Activated T-helper 17 cell treated with anti-CD3 and anti-CD28 coated beads, Interleukin-2, amount 50 U/mL, for 72 hours (primary cell): ENCODE measurements at regions not wholly inside any gene's neighbourhood (a gene's known extent, or its start where the extent isn't known, plus 50 kb on each side); places are given as distances from the start of the nearest gene placed in this dataset.
"Not testable (repeated sequence)": the region's sequence is repeated elsewhere in the genome, so short reads cannot be mapped to it uniquely, and the experiment has no call there.

Experiments used
- ATAC-seq: fragments of 150-1000 bp; cut with Tn5 transposase; replicated peaks from 2 replicates; pipeline ENCODE4 v1.10.0; 2021; ENCODE audit warnings: mild to moderate bottlenecking, moderate library complexity
- H3K27ac Mint-ChIP-seq: one replicate; pipeline ENCODE4 v1.8.0; 2022; ENCODE audit warnings: mixed read lengths
- H3K27me3 Mint-ChIP-seq: one replicate; pipeline ENCODE4 v1.8.0; 2022; ENCODE audit warnings: mixed read lengths
- H3K36me3 Mint-ChIP-seq: one replicate; pipeline ENCODE4 v1.8.0; 2022; ENCODE audit warnings: low read depth, mild to moderate bottlenecking, mixed read lengths
- H3K4me1 Mint-ChIP-seq: one replicate; pipeline ENCODE4 v1.8.0; 2022; ENCODE audit warnings: mixed read lengths
- H3K4me3 Mint-ChIP-seq: one replicate; pipeline ENCODE4 v1.8.0; 2022; ENCODE audit warnings: mild to moderate bottlenecking, mixed read lengths
- H3K9me3 Mint-ChIP-seq: one replicate; pipeline ENCODE4 v1.8.0; 2022; ENCODE audit warnings: mixed read lengths

DNA sequence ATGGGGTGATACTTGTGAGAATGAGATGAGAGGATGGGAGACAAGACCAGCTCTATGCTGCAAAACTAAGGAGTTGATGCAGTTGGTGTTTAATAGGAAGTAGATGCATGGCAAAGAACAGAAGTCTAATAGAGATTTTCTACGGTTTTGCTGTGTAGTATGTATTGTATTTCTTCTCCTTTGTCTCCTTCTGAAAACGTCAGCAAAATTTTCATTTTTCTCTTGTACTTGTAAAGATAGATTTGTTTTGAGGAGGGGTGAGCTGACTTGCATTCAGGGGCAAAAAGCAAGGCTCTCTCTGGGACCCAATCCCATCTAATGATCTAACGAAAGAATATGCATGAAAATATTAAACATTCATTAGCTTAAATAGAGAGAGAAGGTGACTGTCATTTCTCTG, 94.6 kb upstream of the NANOGP8 start:
- no peaks in the 10 kb centered on the region for H3K4me1 Mint-ChIP-seq
- H3K4me3 Mint-ChIP-seq = no peak overlapping the region
- no peak for ATAC-seq
- H3K36me3 Mint-ChIP-seq = no peaks in the 10 kb centered on the region
- H3K9me3 Mint-ChIP-seq = no peaks in the 10 kb centered on the region
- no peak overlapping the region for H3K27ac Mint-ChIP-seq
- H3K27me3 Mint-ChIP-seq = no peaks in the 10 kb centered on the region

DNA sequence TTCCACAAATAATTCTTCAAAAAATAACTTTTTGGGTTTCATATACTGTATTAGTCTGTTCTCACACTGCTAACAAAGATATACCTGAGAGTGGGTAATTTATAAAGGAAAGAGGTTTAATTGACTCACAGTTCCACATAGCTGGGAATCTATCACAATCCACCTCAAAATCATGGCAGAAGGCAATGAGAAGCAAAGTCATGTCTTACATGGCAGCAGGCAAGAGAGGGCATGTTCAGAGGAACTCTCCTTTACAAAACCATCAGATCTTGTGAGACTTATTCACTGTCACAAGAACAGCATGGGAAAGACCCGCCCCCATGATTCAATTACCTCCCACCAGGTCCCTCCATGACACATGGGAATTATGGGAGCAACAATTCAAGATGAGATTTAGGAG, 93.1 kb upstream of the NANOGP8 start:
- H3K9me3 Mint-ChIP-seq, ATAC-seq, H3K27ac Mint-ChIP-seq, H3K27me3 Mint-ChIP-seq, H3K36me3 Mint-ChIP-seq, H3K4me1 Mint-ChIP-seq, H3K4me3 Mint-ChIP-seq: not testable (repeated sequence)

DNA sequence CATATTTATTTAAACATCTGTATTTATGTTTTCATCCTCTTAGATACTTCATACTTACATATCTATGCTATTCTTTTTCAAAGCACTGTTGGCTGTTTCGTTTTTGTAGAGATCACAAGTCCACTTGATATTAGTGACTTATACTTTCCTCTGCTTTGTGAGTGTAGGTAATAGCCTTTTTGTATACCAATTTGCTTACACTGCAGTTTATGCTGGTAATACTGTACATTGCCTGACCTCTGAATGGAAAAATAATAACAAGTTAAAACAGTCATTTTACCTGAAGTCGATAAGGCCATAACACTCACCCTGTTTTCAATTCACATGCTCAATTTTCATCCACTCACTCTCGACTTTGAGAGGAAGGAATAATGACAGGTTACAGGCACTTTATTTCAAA, 89.9 kb upstream of the NANOGP8 start:
- H3K4me3 Mint-ChIP-seq = no peak overlapping the region
- H3K27me3 Mint-ChIP-seq = no peaks in the 10 kb centered on the region
- no peaks in the 10 kb centered on the region for H3K9me3 Mint-ChIP-seq
- H3K36me3 Mint-ChIP-seq = no peaks in the 10 kb centered on the region
- H3K27ac Mint-ChIP-seq = no peak overlapping the region
- H3K4me1 Mint-ChIP-seq = no peaks in the 10 kb centered on the region
- ATAC-seq = no peak

DNA sequence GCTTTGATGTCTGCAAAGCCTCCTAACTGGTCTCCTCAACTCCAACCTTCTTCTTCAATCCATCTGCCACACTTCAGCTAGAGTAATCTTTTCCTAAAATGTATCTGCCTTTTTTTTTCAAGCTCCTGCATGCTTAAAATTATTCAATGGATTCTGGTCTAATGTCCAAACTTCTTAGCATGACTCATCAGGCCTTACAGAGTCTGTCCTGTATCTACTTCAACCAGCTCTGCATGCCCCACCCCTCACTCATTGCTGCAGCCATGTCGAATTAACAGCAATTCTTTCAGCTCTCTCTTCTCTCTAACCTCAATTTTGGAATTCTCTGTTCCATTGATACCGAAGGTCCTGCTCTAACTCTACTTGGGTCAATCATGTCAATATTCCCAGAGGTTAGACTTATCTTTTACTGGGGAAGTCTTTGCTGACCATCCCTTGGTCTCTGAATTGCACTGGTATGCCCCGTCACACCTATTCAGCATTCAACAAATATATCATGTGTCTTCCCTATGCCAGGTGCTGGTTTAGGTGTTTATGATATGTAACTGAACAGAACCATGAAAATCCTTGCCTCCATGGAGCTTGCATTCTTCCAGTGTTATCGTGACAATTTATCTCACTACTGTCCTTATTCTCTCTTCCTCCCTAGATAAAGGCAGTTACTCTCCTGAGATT, 88.5 kb upstream of the NANOGP8 start:
- no peak overlapping the region for H3K4me3 Mint-ChIP-seq
- H3K27me3 Mint-ChIP-seq = no peaks in the 10 kb centered on the region
- no peak for ATAC-seq
- no peaks in the 10 kb centered on the region for H3K4me1 Mint-ChIP-seq
- H3K27ac Mint-ChIP-seq = no peak overlapping the region
- no peaks in the 10 kb centered on the region for H3K9me3 Mint-ChIP-seq
- no peaks in the 10 kb centered on the region for H3K36me3 Mint-ChIP-seq

DNA sequence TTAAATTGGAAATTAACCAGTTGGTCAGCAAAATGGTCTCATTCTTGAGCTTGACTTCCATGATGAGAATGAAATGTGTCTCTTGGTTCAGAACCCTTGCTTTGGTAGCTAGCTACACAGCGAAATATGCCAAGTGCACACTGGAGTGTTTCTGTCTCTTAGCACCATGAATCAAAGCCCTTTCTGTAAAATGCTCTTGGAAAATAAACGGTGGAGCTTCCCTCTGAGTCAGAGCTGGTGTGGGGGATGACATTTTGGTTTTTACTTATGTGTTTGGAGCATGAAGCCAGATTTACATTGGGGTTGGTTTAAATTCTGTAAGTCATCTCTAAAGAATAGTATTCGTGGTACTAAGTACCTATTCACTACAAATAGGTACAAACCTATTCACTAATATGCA, 85.1 kb upstream of the NANOGP8 start:
- Mint-ChIP-seq H3K27me3 (no peaks in the 10 kb centered on the region), H3K36me3 (no peaks in the 10 kb centered on the region)
- no peak for ATAC-seq

DNA sequence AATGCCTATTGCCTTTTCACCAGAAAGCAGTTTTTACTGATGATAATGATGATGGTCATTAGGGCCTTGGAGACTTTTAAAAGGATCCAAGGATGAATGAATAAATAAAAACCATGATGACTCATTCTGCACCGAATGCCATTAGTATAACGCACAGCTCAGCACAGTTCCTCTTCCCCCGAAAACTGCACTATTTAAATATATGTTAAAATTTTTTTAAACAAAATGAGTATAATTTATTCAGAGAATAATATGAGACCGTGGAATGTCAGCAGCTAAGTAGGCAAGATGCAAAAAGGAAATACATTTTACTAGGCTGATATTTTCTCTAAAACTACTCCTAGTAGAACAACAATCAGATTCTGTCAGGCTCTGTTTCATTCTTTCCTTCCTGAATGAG, 83.4 kb upstream of the NANOGP8 start:
- H3K27ac Mint-ChIP-seq = no peak overlapping the region

More for the DNA sequence above, 85.1 kb upstream of the NANOGP8 start:
- Mint-ChIP-seq H3K4me1 (no peaks in the 10 kb centered on the region), H3K4me3 (no peak overlapping the region), H3K27ac (no peak overlapping the region), H3K9me3 (no peaks in the 10 kb centered on the region)

DNA sequence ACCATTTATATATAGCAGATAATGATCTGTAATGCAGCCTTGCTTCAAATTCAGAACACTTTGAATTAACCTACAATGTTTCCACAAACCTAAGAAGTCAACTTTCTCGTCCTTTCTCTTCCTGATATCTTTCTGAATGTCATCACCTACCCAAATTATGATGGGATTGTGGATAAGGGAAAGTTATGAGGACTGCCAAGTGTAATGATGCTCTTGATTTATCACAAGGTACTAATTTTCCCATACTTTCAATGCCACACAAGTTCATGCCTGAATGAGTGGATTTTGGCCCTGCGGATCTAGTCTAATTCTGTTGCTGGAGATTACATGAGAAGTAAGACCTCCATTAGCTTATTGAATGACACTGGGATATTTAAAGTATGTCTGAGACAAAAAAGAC, 82.6 kb upstream of the NANOGP8 start:
- Mint-ChIP-seq H3K36me3 (no peaks in the 10 kb centered on the region), H3K4me3 (no peak overlapping the region), H3K4me1 (no peaks in the 10 kb centered on the region), H3K27me3 (no peaks in the 10 kb centered on the region), H3K27ac (no peak overlapping the region), H3K9me3 (no peaks in the 10 kb centered on the region)
- ATAC-seq = no peak

More for the DNA sequence above, 83.4 kb upstream of the NANOGP8 start:
- no peaks in the 10 kb centered on the region for H3K27me3 Mint-ChIP-seq
- no peak for ATAC-seq
- H3K36me3 Mint-ChIP-seq = no peaks in the 10 kb centered on the region
- H3K4me3 Mint-ChIP-seq = no peak overlapping the region
- no peaks in the 10 kb centered on the region for H3K9me3 Mint-ChIP-seq
- H3K4me1 Mint-ChIP-seq = no peaks in the 10 kb centered on the region

DNA sequence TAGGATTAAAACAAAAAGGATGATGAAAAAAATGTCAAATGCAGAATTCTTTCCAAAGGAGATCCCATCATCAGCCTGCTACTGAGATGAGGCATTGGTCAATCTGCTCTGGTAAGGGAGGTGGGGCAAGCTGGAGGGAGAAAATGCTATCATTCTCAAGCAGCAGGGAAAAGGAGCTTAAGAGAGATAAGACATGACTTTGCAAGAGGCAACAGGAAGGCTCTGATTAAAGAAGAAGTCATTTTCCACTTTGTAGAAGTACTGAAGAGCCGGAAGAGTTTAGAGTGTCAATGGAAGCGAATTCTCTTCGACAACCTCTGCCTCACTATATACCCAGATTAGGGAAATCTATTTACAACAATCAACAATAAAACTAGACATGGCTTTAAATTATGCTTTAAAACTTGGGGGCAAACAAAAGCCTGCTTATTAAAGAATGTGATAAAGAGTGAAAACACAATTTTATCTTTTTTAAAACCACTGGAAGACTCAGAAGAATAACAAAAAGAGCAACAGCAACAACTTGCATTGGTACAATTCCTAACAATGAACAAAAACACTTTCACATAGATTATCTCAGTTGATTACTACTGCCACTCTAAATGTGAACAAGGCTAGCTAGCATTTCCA, 81.8 kb upstream of the NANOGP8 start:
- ATAC-seq = no peak
- no peaks in the 10 kb centered on the region for H3K9me3 Mint-ChIP-seq
- H3K4me1 Mint-ChIP-seq = no peaks in the 10 kb centered on the region

DNA sequence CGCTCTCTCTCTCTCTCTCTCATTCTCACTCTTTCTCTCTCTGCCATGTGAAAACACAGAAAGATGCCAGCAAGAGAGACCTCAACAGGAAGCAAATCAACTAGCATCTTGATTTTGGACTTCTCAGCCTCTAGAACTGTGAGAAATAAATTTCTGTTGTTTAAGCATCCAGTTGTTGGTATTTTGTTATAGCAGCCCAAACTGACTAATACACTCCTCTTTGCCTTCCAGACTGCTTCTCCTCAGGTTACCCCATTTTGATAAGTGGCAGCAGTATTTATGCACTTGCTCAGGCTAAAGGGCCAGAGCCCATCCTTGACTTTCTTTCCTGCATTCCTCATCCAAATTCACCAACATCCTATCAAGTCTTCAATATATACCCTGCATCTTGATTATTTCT, 76.6 kb upstream of the NANOGP8 start:
- no peak overlapping the region for H3K4me3 Mint-ChIP-seq
- H3K27me3 Mint-ChIP-seq = no peaks in the 10 kb centered on the region

More for the DNA sequence above, 81.8 kb upstream of the NANOGP8 start:
- H3K4me3 Mint-ChIP-seq = no peak overlapping the region
- H3K27ac Mint-ChIP-seq = no peak overlapping the region
- H3K36me3 Mint-ChIP-seq = no peaks in the 10 kb centered on the region
- no peaks in the 10 kb centered on the region for H3K27me3 Mint-ChIP-seq

DNA sequence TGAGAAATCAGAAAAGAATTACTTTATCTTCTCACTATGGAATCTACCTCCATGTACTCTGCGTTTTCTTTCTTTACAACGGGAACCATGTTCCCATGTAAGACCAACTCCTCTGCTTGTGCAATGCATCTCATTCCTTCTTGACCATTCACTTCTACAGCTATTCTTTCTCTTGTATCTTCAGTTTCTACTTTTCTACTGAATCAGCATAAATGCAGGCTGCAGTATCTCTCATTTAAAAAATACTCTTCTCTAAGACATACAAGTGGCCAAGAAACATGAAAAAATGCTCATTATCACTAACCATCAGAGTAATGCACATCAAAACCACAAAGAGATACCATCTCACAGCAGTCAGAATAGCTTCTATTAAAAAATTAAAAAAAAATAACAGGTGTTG, 74.1 kb upstream of the NANOGP8 start:
- H3K36me3 Mint-ChIP-seq = no peaks in the 10 kb centered on the region
- no peaks in the 10 kb centered on the region for H3K9me3 Mint-ChIP-seq
- no peak overlapping the region for H3K4me3 Mint-ChIP-seq
- no peaks in the 10 kb centered on the region for H3K27me3 Mint-ChIP-seq
- no peak for ATAC-seq
- no peak overlapping the region for H3K27ac Mint-ChIP-seq
- no peaks in the 10 kb centered on the region for H3K4me1 Mint-ChIP-seq

More for the DNA sequence above, 76.6 kb upstream of the NANOGP8 start:
- no peaks in the 10 kb centered on the region for H3K9me3 Mint-ChIP-seq
- no peak overlapping the region for H3K27ac Mint-ChIP-seq
- no peaks in the 10 kb centered on the region for H3K4me1 Mint-ChIP-seq
- no peak for ATAC-seq
- no peaks in the 10 kb centered on the region for H3K36me3 Mint-ChIP-seq

DNA sequence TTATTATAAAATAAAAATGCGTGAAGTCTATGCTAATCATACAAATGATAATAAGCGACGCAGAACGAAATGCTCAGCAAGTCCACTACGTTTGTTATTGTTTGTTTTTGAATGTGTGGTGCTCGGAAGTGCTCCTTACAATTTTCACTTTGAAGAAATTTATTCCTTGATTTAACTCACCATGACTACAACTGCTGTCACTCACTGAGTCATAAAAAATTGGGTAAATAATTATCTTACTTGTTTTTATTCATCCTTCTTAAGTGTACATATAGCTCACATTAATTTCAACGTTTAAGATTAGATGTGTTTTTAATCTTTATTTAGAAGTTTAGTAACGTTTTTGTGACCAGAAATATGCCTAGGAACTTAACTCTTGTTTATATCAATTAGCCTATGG, 66.7 kb upstream of the NANOGP8 start:
- H3K36me3 Mint-ChIP-seq = no peaks in the 10 kb centered on the region
- no peaks in the 10 kb centered on the region for H3K4me1 Mint-ChIP-seq

DNA sequence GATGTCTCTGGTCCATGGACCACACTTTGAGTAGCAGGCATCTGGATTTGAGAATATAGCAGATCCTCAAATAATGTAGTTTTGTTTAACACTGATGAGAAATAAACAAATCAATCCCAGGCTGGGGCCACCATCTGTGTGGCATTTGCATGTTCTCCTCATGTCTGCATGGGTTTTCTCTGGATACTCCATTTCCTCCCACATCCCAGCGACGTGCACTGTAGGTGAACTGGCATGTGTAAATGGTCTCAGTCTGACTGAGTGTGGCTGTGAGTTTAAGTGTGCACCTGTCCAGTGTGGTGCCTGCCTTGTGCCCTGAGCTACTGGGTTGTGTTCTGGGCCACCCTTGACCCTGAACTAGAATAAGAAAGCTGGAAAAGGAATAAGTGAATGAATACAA, 66.3 kb upstream of the NANOGP8 start:
- H3K9me3 Mint-ChIP-seq = no peaks in the 10 kb centered on the region
- ATAC-seq = no peak
- no peak overlapping the region for H3K27ac Mint-ChIP-seq
- H3K4me1 Mint-ChIP-seq = no peaks in the 10 kb centered on the region
- H3K27me3 Mint-ChIP-seq = peaks cover 6% of the 10 kb centered on the region
- no peak overlapping the region for H3K4me3 Mint-ChIP-seq
- H3K36me3 Mint-ChIP-seq = no peaks in the 10 kb centered on the region

More for the DNA sequence above, 66.7 kb upstream of the NANOGP8 start:
- ATAC-seq = no peak
- Mint-ChIP-seq H3K27me3 (peaks cover 6% of the 10 kb centered on the region), H3K27ac (no peak overlapping the region), H3K4me3 (no peak overlapping the region), H3K9me3 (no peaks in the 10 kb centered on the region)

DNA sequence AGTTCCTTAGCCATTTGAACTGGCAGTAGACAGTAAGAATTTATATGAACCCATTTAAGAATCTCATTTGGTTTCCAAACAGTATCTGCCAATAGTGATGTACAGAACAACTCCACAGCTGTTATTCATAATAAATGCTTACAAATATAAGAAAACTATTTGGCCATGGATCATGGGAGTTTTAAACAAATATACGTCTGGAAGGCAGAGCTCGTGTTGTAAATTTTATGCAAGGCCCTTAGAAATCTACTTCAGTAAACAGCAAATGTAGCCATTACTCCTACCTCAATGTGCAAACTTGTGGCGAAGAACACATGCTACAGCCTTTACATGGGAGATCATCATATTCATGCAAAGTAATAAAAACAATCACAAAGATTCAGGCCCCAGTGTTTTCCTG, 65.3 kb upstream of the NANOGP8 start:
- Mint-ChIP-seq H3K27me3 (peaks cover 6% of the 10 kb centered on the region), H3K9me3 (no peaks in the 10 kb centered on the region), H3K4me3 (no peak overlapping the region), H3K4me1 (no peaks in the 10 kb centered on the region), H3K36me3 (no peaks in the 10 kb centered on the region), H3K27ac (no peak overlapping the region)
- no peak for ATAC-seq

DNA sequence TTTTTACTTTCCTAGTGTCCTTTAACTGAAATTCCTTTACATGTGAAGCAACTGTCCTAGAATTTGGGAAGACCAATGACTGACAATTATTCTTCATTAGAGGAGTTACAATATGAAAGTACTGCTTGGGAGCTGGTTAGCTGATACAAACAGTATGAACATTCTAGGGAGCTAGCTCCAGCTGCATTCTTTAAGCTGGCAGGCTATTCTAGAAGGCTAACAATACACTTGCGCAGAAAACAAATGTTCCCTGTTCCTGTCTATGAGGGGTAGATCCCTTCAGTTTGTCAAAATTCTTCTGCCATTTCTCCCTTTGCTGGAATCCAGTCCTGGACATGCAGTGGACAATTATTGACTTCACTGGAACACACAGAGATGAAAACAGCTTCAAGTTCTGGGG, 60.2 kb upstream of the NANOGP8 start:
- Mint-ChIP-seq H3K9me3 (no peaks in the 10 kb centered on the region), H3K27ac (no peak overlapping the region), H3K36me3 (no peaks in the 10 kb centered on the region), H3K4me1 (no peaks in the 10 kb centered on the region), H3K4me3 (no peak overlapping the region), H3K27me3 (peaks cover 6% of the 10 kb centered on the region)
- no peak for ATAC-seq

DNA sequence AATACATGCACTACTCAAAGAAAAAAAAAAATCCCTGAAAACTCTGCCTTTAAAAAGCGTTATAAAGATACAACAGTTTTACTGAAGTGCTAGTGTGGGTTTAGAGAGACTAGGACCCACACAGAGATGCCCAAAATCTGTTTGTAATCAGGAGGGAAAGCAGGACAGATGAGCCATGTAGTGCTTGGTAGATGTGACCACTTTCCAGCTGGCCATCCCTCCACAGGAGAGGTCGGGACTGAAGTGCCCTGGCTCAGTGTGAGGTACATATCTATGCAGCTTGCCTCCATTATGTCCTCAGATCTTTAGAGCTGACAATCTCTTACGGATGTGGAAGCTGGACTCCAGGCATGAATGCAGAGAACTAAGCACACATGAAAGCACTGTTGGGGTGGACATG, 57.5 kb upstream of the NANOGP8 start:
- Mint-ChIP-seq H3K27me3 (no peaks in the 10 kb centered on the region), H3K4me3 (no peak overlapping the region), H3K36me3 (no peaks in the 10 kb centered on the region), H3K4me1 (no peaks in the 10 kb centered on the region), H3K9me3 (no peaks in the 10 kb centered on the region), H3K27ac (no peak overlapping the region)
- no peak for ATAC-seq
